ENCODE measurements at regions not wholly inside any gene's neighbourhood (a gene's known extent, or its start where the extent isn't known, plus 50 kb on each side); places are given as distances from the start of the nearest gene placed in this dataset.

DNA sequence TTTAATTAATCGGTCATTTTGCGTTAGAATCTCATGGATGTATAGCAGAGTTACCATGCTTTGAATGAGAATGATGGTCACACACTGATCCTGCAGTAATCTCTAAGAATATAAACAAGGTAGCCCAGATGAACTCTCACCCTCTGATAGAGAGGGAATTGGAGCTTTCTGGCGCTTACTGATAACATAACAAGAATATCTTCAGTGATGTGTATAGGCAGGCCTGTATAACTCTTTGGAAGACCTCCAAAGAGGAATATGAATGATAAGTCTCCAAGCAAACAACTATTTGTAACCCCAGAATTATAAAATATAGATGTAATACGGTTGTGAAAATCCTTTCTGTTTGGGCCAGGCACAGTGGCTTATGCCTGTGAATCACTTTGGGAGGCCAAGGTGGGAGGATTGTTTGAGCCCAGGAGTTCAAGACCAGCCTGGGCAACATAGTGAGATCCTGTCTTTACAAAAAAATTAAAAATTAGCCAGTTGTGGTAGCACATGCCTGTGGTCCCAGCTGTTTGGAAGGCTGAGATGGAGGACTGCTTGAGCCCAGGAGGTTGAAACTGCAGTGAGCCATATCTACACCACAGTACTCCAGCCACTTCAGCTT lies 52.5 kb upstream of the LTBP1 start:
- TF ChIP-seq, protein P1, sequence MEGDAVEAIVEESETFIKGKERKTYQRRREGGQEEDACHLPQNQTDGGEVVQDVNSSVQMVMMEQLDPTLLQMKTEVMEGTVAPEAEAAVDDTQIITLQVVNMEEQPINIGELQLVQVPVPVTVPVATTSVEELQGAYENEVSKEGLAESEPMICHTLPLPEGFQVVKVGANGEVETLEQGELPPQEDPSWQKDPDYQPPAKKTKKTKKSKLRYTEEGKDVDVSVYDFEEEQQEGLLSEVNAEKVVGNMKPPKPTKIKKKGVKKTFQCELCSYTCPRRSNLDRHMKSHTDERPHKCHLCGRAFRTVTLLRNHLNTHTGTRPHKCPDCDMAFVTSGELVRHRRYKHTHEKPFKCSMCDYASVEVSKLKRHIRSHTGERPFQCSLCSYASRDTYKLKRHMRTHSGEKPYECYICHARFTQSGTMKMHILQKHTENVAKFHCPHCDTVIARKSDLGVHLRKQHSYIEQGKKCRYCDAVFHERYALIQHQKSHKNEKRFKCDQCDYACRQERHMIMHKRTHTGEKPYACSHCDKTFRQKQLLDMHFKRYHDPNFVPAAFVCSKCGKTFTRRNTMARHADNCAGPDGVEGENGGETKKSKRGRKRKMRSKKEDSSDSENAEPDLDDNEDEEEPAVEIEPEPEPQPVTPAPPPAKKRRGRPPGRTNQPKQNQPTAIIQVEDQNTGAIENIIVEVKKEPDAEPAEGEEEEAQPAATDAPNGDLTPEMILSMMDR (IDR thresholded peaks at IDR 0.05; ENCODE audit: low read depth, low read length, missing control alignments), result no peak
- H3K4me3 ChIP-seq (replicated peaks; ENCODE audit: low read depth, low read length), result no peak overlapping the region
- no peak for DNase-seq (ENCODE audit: extremely low read depth, low read depth)

DNA sequence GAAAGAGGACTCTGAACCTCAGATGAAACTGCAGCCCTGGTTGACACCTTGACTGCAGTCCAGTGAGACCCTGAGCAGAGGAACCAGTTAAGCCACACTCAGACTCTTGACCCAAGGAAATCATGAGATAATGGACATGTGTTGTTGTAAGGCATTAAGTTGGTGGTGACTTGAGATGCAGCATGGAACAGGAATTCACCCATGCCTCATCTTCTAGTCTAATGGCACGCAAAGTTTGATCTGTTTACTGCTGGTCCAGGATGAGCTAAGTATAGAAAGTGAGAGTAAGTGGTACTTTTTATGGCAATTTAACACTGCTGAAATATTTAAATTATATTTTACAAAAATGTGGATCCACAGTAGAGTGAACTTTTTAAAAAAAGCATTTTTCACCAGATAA lies 51.3 kb upstream of the LTBP1 start:
- TF ChIP-seq, protein P1 (IDR thresholded peaks at IDR 0.05; ENCODE audit: low read depth, low read length, missing control alignments), result no peak
- H3K4me3 ChIP-seq (replicated peaks; ENCODE audit: low read depth, low read length), result no peak overlapping the region
- no peak for DNase-seq (ENCODE audit: extremely low read depth, low read depth)
